SK-N-SH (cell line): ENCODE measurements at regions not wholly inside any gene's neighbourhood (a gene's known extent, or its start where the extent isn't known, plus 50 kb on each side); places are given as distances from the start of the nearest gene placed in this dataset.

Experiments
- EZH2phosphoT487 ChIP-seq: fragments of 200-600 bp; sonication (generic); IDR thresholded peaks from 2 replicates; pipeline ENCODE4 v1.6.1; 2017; ENCODE audit warnings: low read depth, mixed run types, mild to moderate bottlenecking, antibody characterized with exemption, moderate library complexity, borderline replicate concordance
- JUND ChIP-seq: IDR thresholded peaks from 2 replicates; pipeline ENCODE4 v1.4.0; 2012
- RAD21 ChIP-seq: IDR thresholded peaks from 2 replicates; pipeline ENCODE4 v1.6.1; 2012; ENCODE audit warnings: mild to moderate bottlenecking, low read length
- RFX5 ChIP-seq: IDR thresholded peaks from 2 replicates; pipeline ENCODE4 v1.6.1; 2012; ENCODE audit warnings: mild to moderate bottlenecking, improper control_type of control experiment, low read length
- RXRA ChIP-seq: IDR thresholded peaks from 2 replicates; pipeline ENCODE4 v1.4.0; 2012; ENCODE audit warnings: low read depth, mild to moderate bottlenecking, borderline replicate concordance
- TAF1 ChIP-seq: IDR thresholded peaks from 2 replicates; pipeline ENCODE4 v1.6.1; 2012; ENCODE audit warnings: low read depth, mild to moderate bottlenecking, low read length, moderate library complexity, borderline replicate concordance

DNA sequence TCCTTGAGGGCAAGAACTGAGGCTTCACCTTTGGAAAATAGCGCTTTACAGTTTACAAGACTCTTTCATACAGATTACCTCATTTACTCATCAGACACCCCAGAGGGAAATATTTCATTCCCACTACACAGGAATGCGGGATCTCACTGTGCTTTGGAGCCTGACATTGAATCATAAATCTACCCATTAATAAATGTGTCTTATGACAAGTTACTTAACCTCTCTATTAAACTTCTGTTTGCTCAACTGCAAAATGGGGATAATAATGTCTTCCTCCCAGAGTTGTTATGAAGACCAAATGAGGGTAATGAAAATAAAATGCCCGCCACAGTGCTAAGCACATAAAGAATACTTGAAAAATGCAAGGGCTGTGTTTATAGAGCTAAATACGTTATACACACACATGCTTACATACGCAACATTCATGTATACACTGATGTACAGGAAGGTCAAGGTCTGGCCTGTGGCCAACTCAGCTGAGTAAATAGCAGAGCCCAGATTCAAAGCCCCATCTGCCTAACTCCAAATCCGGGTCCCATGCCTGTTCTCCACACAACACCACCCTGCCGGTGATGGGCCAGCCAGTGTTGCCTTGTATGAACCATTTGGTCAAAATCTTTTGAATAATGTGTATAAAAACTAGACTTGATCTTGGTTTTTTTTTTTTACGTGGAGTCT, 56.6 kb upstream of the CALM2 start:
- TF ChIP-seq TAF1 (no peak), JUND (no peak), EZH2phosphoT487 (no peak), RAD21 (no peak), RXRA (no peak), RFX5 (no peak)
